Sigmoid colon (tissue), 4 donors: ENCODE measurements at regions not wholly inside any gene's neighbourhood (a gene's known extent, or its start where the extent isn't known, plus 50 kb on each side); places are given as distances from the start of the nearest gene placed in this dataset.

Experiments
- CTCF ChIP-seq, 4 experiments: fragments of 450-650 bp in 3 of 4; fragments of 200-600 bp in 1 of 4; IDR thresholded peaks; one replicate each; pipeline ENCODE4 v1.5.1; 2016 to 2019; ENCODE audit warnings: antibody characterized with exemption in 4 of 4, mild to moderate bottlenecking in 3 of 4, moderate library complexity in 2 of 4
- EP300 ChIP-seq, 4 donors: sonication (generic); formaldehyde crosslinking; IDR thresholded peaks; one replicate each; pipeline ENCODE4 v1.6.1; 2017; ENCODE audit warnings: antibody characterized with exemption in 4 of 4
- POLR2A ChIP-seq, 2 donors: fragments of 450-650 bp; IDR thresholded peaks; one replicate each; pipeline ENCODE4 v1.6.1; 2016; ENCODE audit warnings: antibody characterized with exemption in 2 of 2, mild to moderate bottlenecking in 2 of 2, moderate library complexity in 2 of 2
- POLR2AphosphoS5 ChIP-seq, 4 donors: sonication (generic); formaldehyde crosslinking; IDR thresholded peaks; one replicate each; pipeline ENCODE4 v1.6.1; 2017; ENCODE audit warnings: antibody characterized with exemption in 4 of 4

- no peak for TF ChIP-seq POLR2AphosphoS5 (IDR thresholded peaks at IDR 0.05)
- no peak for TF ChIP-seq POLR2A (IDR thresholded peaks at IDR 0.05)
- TF ChIP-seq CTCF (IDR thresholded peaks at IDR 0.05) = no peak
- TF ChIP-seq EP300 (IDR thresholded peaks at IDR 0.05) = no peak
Observed at GRCh38 chr2:206392118-206392517, 51.2 kb upstream of the ADAM23 start.
